Lung (tissue), 11 donors: ENCODE measurements at regions not wholly inside any gene's neighbourhood (a gene's known extent, or its start where the extent isn't known, plus 50 kb on each side); places are given as distances from the start of the nearest gene placed in this dataset.

Source experiments
- ATAC-seq: fragments of 200-7000 bp; cut with Tn5 transposase; one replicate; pipeline ENCODE4 v1.9.1; 2020; ENCODE audit warnings: moderate number of reproducible peaks; ENCODE audit not compliant: insufficient read depth, low FRiP score
- DNase-seq, 3 donors: peaks; one replicate each; pipeline ENCODE4 v3.0.0-alpha.2; 2013 to 2017
- H3K27ac ChIP-seq, 2 donors: one replicate each; pipeline ENCODE4 v1.5.1; 2013; ENCODE audit warnings: mild to moderate bottlenecking in 2 of 2, moderate library complexity in 2 of 2, control low read depth in 1 of 2, inconsistent platforms in 1 of 2, low read depth in 1 of 2, low read length in 1 of 2
- H3K27me3 ChIP-seq, 3 donors: one replicate each; pipeline ENCODE4 v1.5.1; 2013; ENCODE audit warnings: low read length in 2 of 3; ENCODE audit not compliant: control insufficient read depth in 3 of 3, insufficient read depth in 3 of 3
- H3K36me3 ChIP-seq, 4 donors: one replicate each; pipeline ENCODE4 v1.5.1; 2013; ENCODE audit warnings: low read length in 4 of 4, mild to moderate bottlenecking in 1 of 4, moderate library complexity in 1 of 4; ENCODE audit not compliant: control insufficient read depth in 4 of 4, insufficient read depth in 4 of 4
- H3K4me1 ChIP-seq, 5 donors: one replicate each; pipeline ENCODE4 v1.5.1; 2013; ENCODE audit warnings: low read length in 5 of 5, mild to moderate bottlenecking in 2 of 5, moderate library complexity in 1 of 5; ENCODE audit not compliant: control insufficient read depth in 5 of 5, insufficient read depth in 5 of 5
- H3K4me3 ChIP-seq: one replicate; pipeline ENCODE4 v1.5.1; 2013; ENCODE audit warnings: mild to moderate bottlenecking, control low read depth, moderate library complexity
- H3K9ac ChIP-seq, 2 donors: one replicate each; pipeline ENCODE4 v1.5.1; 2013; ENCODE audit warnings: low read length in 2 of 2, control low read depth in 1 of 2; ENCODE audit not compliant: insufficient read depth in 1 of 2
- H3K9me3 ChIP-seq, 4 donors: one replicate each; pipeline ENCODE4 v1.5.1; 2013; ENCODE audit warnings: low read length in 3 of 4, mild to moderate bottlenecking in 1 of 4, moderate library complexity in 1 of 4; ENCODE audit not compliant: control insufficient read depth in 4 of 4, insufficient read depth in 3 of 4
- CTCF ChIP-seq: IDR thresholded peaks from 2 replicates; pipeline ENCODE4 v1.5.1; 2012; ENCODE audit warnings: mild to moderate bottlenecking; ENCODE audit errors: control extremely low read depth, extremely low read depth
- WGBS, 2 donors: extraction: QIAGEN DNeasy Blood & Tissue Kit; methylation state at CpG; one replicate each; pipeline ENCODE4 v1.1.7; 2013; 5-methylcytosine and 5-hydroxymethylcytosine counted together
- donor health status: control.
- donor health status: control.
- donor health status: Bipolar disorder and iron deficiency.
- donor health status: healthy.
- donor health status: DM: yes; HTN: yes; CAD: no.

GRCh38 chr5:36755342-36755741 is 121.2 kb upstream of the NIPBL start:
- Histone ChIP-seq H3K9me3 (no peaks in the 10 kb centered on the region), H3K4me3 (no peak overlapping the region), H3K4me1 (no peaks in the 10 kb centered on the region), H3K9ac (no peak overlapping the region), H3K27ac (no peak overlapping the region), H3K36me3 (no peaks in the 10 kb centered on the region), H3K27me3 (no peaks in the 10 kb centered on the region)
- no peak for DNase-seq
- WGBS, 2 donors: 90 to 100% methylated on average over 3 of the region's 3 CpGs
- no peak for ATAC-seq
- TF ChIP-seq CTCF: no peak

GRCh38 chr5:36755920-36756488 is 120.6 kb upstream of the NIPBL start:
- ATAC-seq (no peak), DNase-seq (no peak)
- Histone ChIP-seq H3K4me3 (no peak overlapping the region), H3K9me3 (no peaks in the 10 kb centered on the region), H3K4me1 (no peaks in the 10 kb centered on the region), H3K27me3 (no peaks in the 10 kb centered on the region), H3K36me3 (no peaks in the 10 kb centered on the region), H3K9ac (no peak overlapping the region), H3K27ac (no peak overlapping the region)
- TF ChIP-seq CTCF: no peak
- WGBS, 2 donors: 94 to 100% methylated on average over 1 of the region's 1 CpG

- H3K27me3 ChIP-seq: no peaks in the 10 kb centered on the region
- TF ChIP-seq CTCF: no peak
- no peaks in the 10 kb centered on the region for H3K36me3 ChIP-seq
- ATAC-seq (no peak), DNase-seq (no peak)
- no peaks in the 10 kb centered on the region for H3K9me3 ChIP-seq
- H3K4me3 ChIP-seq: no peak overlapping the region
- no peak overlapping the region for H3K9ac ChIP-seq
- H3K27ac ChIP-seq: no peak overlapping the region
- H3K4me1 ChIP-seq: no peaks in the 10 kb centered on the region
- 97% methylated on average over 2 of the region's 2 CpGs for WGBS, 2 donors
These were observed 119.7 kb upstream of the NIPBL start for GRCh38 chr5:36756848-36757247.

- no peak for DNase-seq
- Histone ChIP-seq H3K9me3 (no peaks in the 10 kb centered on the region), H3K36me3 (no peaks in the 10 kb centered on the region), H3K4me3 (no peak overlapping the region), H3K27ac (no peak overlapping the region), H3K9ac (no peak overlapping the region), H3K4me1 (no peaks in the 10 kb centered on the region), H3K27me3 (no peaks in the 10 kb centered on the region)
- no peak for ATAC-seq
- TF ChIP-seq CTCF: no peak
- WGBS, 2 donors: 86 to 93% methylated on average over 1 of the region's 1 CpG
These were observed 117.5 kb upstream of the NIPBL start for GRCh38 chr5:36759117-36759516.
